Ovary (tissue), 7 donors: ENCODE measurements at regions not wholly inside any gene's neighbourhood (a gene's known extent, or its start where the extent isn't known, plus 50 kb on each side); places are given as distances from the start of the nearest gene placed in this dataset.
A peak's percentile ranks its signal among the peaks of the same experiment; 100 is the strongest.
"Not testable (repeated sequence)": the region's sequence is repeated elsewhere in the genome, so short reads cannot be mapped to it uniquely, and the experiment has no call there.

ENCODE experiments used
- DNase-seq, 5 donors: peaks; one replicate each; pipeline ENCODE4 v3.0.0-alpha.2; 2019 to 2020
- H3K27ac ChIP-seq, 2 donors: fragments of 200-600 bp; one replicate each; pipeline versions ENCODE4 v1.5.1 to v1.8.0; 2019 to 2022
- H3K27me3 ChIP-seq: fragments of 200-600 bp; one replicate; pipeline ENCODE4 v1.8.0; 2022
- H3K36me3 ChIP-seq: fragments of 200-600 bp; sonication (generic); one replicate; pipeline ENCODE4 v1.5.1; 2019
- H3K4me1 ChIP-seq: one replicate; pipeline ENCODE4 v1.8.1; 2013; ENCODE audit warnings: mild to moderate bottlenecking, moderate library complexity; ENCODE audit not compliant: insufficient read depth
- H3K4me3 ChIP-seq: fragments of 200-600 bp; sonication (generic); one replicate; pipeline ENCODE4 v1.5.1; 2017
- H3K9me3 ChIP-seq, 2 donors: fragments of 200-600 bp in 1 of 2; sonication (generic) in 1 of 2; one replicate each; pipeline versions ENCODE4 v1.5.1 to v1.8.1; 2013 to 2019; ENCODE audit warnings: mild to moderate bottlenecking in 1 of 2, moderate library complexity in 1 of 2
- CTCF ChIP-seq, 3 donors: fragments of 450-650 bp in 2 of 3; fragments of 200-600 bp in 1 of 3; IDR thresholded peaks; one replicate each; pipeline versions ENCODE4 v1.5.1 to v1.8.0; 2016 to 2022; ENCODE audit warnings: antibody characterized with exemption in 3 of 3, mild to moderate bottlenecking in 1 of 3
- EP300 ChIP-seq: sonication (generic); formaldehyde crosslinking; IDR thresholded peaks from one replicate; pipeline ENCODE4 v1.6.1; 2017; ENCODE audit warnings: antibody characterized with exemption
- POLR2A ChIP-seq: fragments of 450-650 bp; IDR thresholded peaks from one replicate; pipeline ENCODE4 v1.6.1; 2017; ENCODE audit warnings: antibody characterized with exemption, mild to moderate bottlenecking, moderate library complexity
- WGBS, 3 donors: extraction: QIAGEN DNeasy Blood & Tissue Kit in 1 of 3; methylation state at CpG; one replicate each; pipeline versions ENCODE4 v1.1.5 to v1.1.7; 2013 to 2017; 5-methylcytosine and 5-hydroxymethylcytosine counted together
- intact Hi-C, 4 donors: fragments of 100-400 bp; cut with DNase I; formaldehyde crosslinking; loops; one replicate each; pipeline versions ENCODE4 v1.11.0 to v1.15.1; 2022 to 2023
- donor health status: DM: no; HTN: no; CAD: no; lungs with moderate emphysema.
- donor health status: DM: no; HTN: no; CAD: no.
- donor health status: Bipolar disorder and iron deficiency.
- donor health status: DM: no; HTN: no; CAD: no.
- donor health status: DM: yes; HTN: yes; CAD: no.

DNA sequence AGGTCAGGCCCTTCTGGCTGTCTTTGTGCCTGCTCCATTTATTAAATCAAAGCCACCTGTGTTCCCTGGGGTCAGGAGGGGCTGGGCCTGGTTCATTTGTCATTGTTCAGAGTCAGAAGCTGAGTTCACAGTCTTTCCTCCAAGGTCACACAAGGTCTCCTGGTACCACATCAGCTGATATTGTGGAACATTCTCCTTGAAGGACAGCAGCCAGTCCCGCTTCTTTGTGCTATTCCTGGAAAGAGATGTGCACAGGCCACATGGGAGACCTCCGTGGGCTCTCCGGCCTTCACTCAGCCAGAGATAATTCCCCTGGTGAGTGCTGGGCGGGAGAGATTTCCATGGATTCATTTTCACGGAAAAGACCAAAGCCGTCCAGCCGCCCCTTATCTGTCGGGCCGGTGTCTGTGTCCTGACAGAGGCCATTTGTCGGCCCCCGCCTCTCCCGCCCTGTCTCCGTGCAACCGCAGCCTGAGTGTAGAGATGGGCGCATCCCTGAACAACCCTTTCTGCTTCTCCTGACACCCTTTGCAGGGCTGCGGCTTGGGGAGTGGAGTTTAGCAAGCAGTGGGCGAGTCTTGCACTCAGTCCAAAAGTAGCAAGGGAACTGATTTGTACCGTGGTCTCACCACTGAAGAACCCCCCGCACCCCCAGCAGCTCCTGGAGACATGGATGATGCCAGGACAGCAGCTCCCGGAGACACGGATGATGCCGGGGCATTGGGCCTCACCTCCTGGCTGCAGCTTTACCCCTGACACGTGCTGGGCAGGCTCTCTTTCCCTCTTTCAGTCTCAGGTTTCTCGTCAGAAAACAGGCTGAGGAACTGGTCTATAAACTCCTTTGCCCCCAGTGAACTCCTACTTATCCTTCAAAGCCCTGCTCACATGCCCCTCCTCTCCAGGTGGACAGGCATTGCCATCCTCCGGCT lies 198.4 kb downstream of the LAT start:
- peaks cover 27% of the 10 kb centered on the region for H3K4me1 ChIP-seq
- 44 to 63% (median 48%) methylated on average over 24 to 25 of the region's 25 CpGs for WGBS, 3 donors

GRCh38 chr16:29182501-29182900 lies 197.6 kb downstream of the LAT start:
- intact Hi-C loops = no loop called here
- no peak for TF ChIP-seq EP300
- TF ChIP-seq POLR2A = no peak
- TF ChIP-seq CTCF (IDR thresholded peaks at IDR 0.05) = no peak
- Histone ChIP-seq H3K4me3 (no peak overlapping the region), H3K27me3 (no peaks in the 10 kb centered on the region), H3K36me3 (no peaks in the 10 kb centered on the region), H3K4me1 (peaks cover 32% of the 10 kb centered on the region), H3K9me3 (no peaks in the 10 kb centered on the region), H3K27ac (peak overlapping the region; percentile 31 to 96)
- peak in 1 of 5 donors; percentile 31 for DNase-seq
- 92 to 100% (median 94%) methylated on average over 4 to 9 of the region's 9 CpGs for WGBS, 3 donors

More for the DNA sequence above, 198.4 kb downstream of the LAT start:
- H3K4me3 ChIP-seq, H3K9me3 ChIP-seq, H3K27me3 ChIP-seq, intact Hi-C loops, H3K36me3 ChIP-seq: not testable (repeated sequence)
- peak in 3 of 5 donors; percentile 40 to 49 (median 44) for DNase-seq
- peak overlapping the region; percentile 72 to 96 for H3K27ac ChIP-seq

DNA sequence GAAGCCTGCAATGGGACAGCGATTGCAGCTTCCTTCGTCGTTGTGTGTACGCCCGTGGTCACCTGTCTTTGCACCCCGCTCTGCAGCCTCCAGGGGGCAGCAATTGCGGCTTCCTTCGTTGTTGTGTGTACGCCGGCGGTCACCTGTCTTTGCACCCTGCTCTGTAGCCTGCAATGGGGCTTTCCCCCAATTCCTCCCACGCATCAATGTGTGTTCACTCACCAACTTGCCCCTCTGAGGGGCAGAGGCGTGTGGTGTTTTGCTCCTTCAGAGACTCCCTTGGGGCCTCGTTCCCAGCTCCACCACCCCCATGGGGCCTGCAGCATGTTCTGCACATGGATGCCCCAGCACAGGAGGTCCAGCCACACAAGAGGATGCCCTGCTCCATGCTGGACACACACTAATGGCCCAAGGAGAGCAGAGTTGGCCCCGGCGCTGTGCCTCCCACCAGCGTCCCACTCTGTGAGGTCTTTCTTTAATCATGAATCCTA lies 197.1 kb downstream of the LAT start:
- DNase-seq = not testable (repeated sequence)

DNA sequence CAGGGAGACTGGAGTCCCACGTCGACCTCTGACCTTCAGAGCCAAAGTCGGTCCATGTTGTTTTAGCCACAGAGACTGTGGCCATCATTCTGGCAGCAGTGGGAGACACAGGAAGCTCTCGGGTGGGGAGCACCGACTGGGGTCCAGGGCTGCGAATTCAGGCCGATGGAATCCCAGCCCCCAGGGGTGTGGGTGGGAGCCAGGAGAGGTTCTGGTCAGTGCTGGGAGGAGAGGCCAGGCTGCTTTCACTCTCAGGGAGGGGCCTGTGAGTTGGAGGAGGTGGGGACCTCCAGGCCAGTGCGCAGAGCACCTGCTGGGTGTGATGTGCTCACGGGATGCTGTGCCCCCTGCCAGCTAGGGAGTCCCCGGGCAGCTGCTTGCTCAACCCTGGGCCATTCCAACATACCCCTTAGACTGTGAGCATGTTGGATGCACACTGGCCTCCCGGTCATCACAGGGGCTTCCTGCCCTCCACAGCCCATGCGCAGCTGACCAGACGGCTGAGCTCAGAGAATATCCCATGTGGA lies 196.5 kb downstream of the LAT start:
- H3K4me3 ChIP-seq, H3K9me3 ChIP-seq, intact Hi-C loops, H3K36me3 ChIP-seq, H3K27me3 ChIP-seq, DNase-seq: not testable (repeated sequence)
- H3K27ac ChIP-seq = peak overlapping the region in 1 of 2 donors; percentile 96
- H3K4me1 ChIP-seq = peaks cover 27% of the 10 kb centered on the region
- WGBS, 3 donors = 89 to 96% (median 94%) methylated on average over 11 to 13 of the region's 13 CpGs

More for the DNA sequence above, 197.1 kb downstream of the LAT start:
- peak overlapping the region; percentile 31 to 96 for H3K27ac ChIP-seq
- H3K27me3 ChIP-seq, H3K9me3 ChIP-seq, H3K36me3 ChIP-seq, intact Hi-C loops, H3K4me3 ChIP-seq: not testable (repeated sequence)
- H3K4me1 ChIP-seq = peaks cover 30% of the 10 kb centered on the region
- 88 to 89% (median 89%) methylated on average over 17 of the region's 17 CpGs for WGBS, 3 donors

DNA sequence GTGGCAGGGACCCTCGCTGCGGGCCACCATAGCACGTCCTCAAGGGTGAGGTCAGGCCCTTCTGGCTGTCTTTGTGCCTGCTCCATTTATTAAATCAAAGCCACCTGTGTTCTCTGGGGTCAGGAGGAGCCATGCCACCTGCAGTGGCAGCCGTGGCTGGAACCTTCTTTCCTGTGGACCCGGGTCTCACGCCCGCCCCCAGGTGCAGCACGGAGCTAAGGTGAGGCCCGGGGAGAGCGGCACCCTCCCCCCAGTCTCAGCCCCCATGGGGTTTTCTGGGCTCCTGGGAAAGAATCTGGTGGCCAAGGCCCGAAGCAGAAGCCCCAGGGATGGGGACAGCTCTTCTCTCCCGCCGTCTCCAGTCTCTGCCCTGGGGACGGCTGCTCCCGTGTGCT lies 195.4 kb downstream of the LAT start:
- intact Hi-C loops, H3K36me3 ChIP-seq, H3K4me3 ChIP-seq, H3K9me3 ChIP-seq, H3K27me3 ChIP-seq: not testable (repeated sequence)
- 92 to 96% (median 94%) methylated on average over 15 of the region's 15 CpGs for WGBS, 3 donors
- Histone ChIP-seq H3K4me1 (peaks cover 24% of the 10 kb centered on the region), H3K27ac (peak overlapping the region; percentile 79 to 96)
- peak in 1 of 5 donors; percentile 43 for DNase-seq

GRCh38 chr16:29179401-29180205 lies 194.8 kb downstream of the LAT start:
- Histone ChIP-seq H3K4me1 (peaks cover 20% of the 10 kb centered on the region), H3K27ac (peak overlapping the region; percentile 79 to 96)
- intact Hi-C loops, H3K27me3 ChIP-seq, H3K4me3 ChIP-seq, H3K36me3 ChIP-seq, H3K9me3 ChIP-seq: not testable (repeated sequence)
- peak in 3 of 5 donors; percentile 51 to 65 (median 51) for DNase-seq
- 79 to 84% (median 81%) methylated on average over 22 to 25 of the region's 25 CpGs for WGBS, 3 donors
